ENCODE measurements at regions not wholly inside any gene's neighbourhood (a gene's known extent, or its start where the extent isn't known, plus 50 kb on each side); places are given as distances from the start of the nearest gene placed in this dataset.

DNA sequence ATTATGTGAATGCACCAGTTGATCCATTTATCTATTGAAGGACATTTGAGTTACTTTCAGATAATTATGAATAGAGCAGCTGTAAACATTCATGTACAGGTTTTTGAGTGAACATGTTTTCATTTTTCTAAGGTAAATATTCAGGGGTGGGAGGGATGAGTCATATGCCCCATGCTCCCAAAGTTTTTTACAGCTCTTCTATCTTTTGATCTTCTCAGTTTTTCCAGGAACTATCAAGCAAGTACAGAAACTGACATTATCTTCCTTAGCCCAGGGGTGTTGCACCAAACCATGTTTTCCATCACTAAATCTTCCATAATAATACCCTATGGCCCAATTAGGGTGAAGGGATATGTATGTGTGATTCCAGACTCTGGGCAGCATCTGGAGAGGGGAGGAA, 384.5 kb downstream of the EMP1 start:
- intact Hi-C loops (cut with DNase I): no loop called here
- Histone ChIP-seq H3K4me3 (no peak overlapping the region), H3K36me3 (replicated peaks in 1 of 2) (no peaks in the 10 kb centered on the region), H3K4me1 (replicated peaks in 1 of 2) (no peaks in the 10 kb centered on the region), H3K27ac (no peak overlapping the region), H3K27me3 (no peaks in the 10 kb centered on the region), H3K9me3 (replicated peaks in 1 of 3) (no peaks in the 10 kb centered on the region)
- TF ChIP-seq, protein P1, sequence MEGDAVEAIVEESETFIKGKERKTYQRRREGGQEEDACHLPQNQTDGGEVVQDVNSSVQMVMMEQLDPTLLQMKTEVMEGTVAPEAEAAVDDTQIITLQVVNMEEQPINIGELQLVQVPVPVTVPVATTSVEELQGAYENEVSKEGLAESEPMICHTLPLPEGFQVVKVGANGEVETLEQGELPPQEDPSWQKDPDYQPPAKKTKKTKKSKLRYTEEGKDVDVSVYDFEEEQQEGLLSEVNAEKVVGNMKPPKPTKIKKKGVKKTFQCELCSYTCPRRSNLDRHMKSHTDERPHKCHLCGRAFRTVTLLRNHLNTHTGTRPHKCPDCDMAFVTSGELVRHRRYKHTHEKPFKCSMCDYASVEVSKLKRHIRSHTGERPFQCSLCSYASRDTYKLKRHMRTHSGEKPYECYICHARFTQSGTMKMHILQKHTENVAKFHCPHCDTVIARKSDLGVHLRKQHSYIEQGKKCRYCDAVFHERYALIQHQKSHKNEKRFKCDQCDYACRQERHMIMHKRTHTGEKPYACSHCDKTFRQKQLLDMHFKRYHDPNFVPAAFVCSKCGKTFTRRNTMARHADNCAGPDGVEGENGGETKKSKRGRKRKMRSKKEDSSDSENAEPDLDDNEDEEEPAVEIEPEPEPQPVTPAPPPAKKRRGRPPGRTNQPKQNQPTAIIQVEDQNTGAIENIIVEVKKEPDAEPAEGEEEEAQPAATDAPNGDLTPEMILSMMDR (IDR thresholded peaks at IDR 0.05): no peak
- no peak for TF ChIP-seq POLR2A (IDR thresholded peaks at IDR 0.05)
- DNase-seq: no peak

DNA sequence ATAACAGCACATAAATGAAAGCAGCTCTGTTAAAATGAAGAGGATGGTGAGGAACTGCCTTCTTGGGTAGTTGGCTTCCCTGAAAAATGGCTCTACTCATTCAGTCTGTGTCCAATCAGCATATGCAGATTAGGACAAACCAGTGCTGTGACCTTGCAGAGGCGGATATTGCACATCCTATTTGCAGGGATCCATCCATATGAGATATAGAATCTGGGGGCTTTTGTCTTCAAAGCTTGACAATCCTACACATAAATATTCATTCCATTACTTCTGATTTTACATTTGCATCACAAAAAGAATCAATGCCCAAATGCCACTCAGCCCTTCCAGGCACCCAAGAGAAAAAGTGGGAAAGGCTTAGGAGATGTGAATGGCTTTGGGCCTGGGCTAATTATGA, 383.7 kb downstream of the EMP1 start:
- intact Hi-C loops (cut with DNase I): no loop called here
- DNase-seq: no peak
- TF ChIP-seq POLR2A (IDR thresholded peaks at IDR 0.05): no peak
- TF ChIP-seq, protein P1 (IDR thresholded peaks at IDR 0.05): no peak
- Histone ChIP-seq H3K4me1 (replicated peaks in 1 of 2) (no peaks in the 10 kb centered on the region), H3K9me3 (replicated peaks in 1 of 3) (no peaks in the 10 kb centered on the region), H3K27me3 (no peaks in the 10 kb centered on the region), H3K36me3 (replicated peaks in 1 of 2) (no peaks in the 10 kb centered on the region), H3K4me3 (no peak overlapping the region), H3K27ac (no peak overlapping the region)
- WGBS, 4 donors: 46 to 84% (median 64%) methylated on average over 1 of the region's 1 CpG

DNA sequence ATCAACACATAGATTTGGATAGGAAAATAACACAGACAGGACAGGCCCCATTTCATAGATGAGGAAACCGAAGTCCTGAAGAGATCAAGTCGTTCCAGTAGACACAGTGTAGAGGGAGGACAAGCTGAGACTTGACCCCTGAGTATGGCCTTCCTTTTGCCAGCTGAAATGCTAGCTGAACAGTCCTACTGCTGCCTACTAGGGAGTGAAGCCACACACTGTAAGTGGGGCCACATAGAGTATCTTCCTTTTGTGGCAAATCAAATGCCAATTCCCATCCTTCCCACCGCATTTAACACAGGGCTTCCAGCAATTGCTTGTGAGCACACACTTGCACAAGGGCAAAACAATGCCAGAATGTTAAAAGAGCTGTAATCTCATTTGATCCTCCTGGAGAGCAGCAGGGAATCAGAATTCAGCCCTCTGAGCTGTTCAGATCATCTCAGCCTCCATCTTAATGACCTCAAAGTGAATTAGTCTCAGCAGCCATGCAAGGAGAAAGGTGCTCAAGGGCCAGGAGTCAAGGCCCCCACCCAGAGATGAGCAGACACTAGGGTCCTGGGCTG, 380.5 kb downstream of the EMP1 start:
- Histone ChIP-seq H3K36me3 (replicated peaks in 1 of 2) (no peaks in the 10 kb centered on the region), H3K9me3 (replicated peaks in 1 of 3) (no peaks in the 10 kb centered on the region), H3K27ac (no peak overlapping the region), H3K4me3 (no peak overlapping the region), H3K4me1 (replicated peaks in 1 of 2) (no peaks in the 10 kb centered on the region), H3K27me3 (no peaks in the 10 kb centered on the region)
- 72 to 88% (median 82%) methylated on average over 2 to 3 of the region's 3 CpGs for WGBS, 4 donors
- no peak for DNase-seq
- TF ChIP-seq, protein P1 (IDR thresholded peaks at IDR 0.05): no peak
- no peak for TF ChIP-seq POLR2A (IDR thresholded peaks at IDR 0.05)
- intact Hi-C loops (cut with DNase I): no loop called here

DNA sequence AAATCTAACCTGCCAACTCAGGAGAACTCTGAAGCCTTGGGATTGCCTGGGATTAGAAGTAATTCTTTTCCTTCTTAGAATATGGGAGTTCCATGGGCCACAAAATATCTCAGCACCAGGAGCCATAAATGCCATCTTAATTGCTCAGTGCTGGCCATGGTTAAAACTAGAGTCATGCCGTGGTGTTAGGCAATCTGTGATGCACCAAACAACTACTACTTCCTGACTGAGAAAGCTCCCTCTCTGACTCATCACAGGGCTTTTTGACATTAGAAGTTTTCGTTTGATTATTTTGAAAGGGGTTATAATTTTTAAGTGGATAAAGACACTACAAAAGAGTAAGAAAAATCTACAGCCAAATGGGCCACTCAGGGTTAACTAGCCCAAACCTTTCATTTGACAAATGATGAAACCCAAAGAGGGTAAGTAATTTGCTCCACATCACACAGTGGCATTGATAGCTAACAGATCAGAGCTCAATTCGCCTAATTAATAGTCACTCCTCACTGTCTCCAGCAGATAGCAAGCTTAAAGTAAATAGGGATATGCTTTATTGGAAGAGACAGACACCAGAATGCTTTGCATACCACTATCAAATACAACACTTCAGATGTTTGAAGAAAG, 377.3 kb downstream of the EMP1 start:
- Histone ChIP-seq H3K4me3 (no peak overlapping the region), H3K4me1 (replicated peaks in 1 of 2) (no peaks in the 10 kb centered on the region), H3K27me3 (no peaks in the 10 kb centered on the region), H3K27ac (no peak overlapping the region), H3K36me3 (replicated peaks in 1 of 2) (no peaks in the 10 kb centered on the region), H3K9me3 (replicated peaks in 1 of 3) (no peaks in the 10 kb centered on the region)
- TF ChIP-seq POLR2A (IDR thresholded peaks at IDR 0.05): no peak
- TF ChIP-seq, protein P1 (IDR thresholded peaks at IDR 0.05): no peak
- DNase-seq: no peak
- intact Hi-C loops (cut with DNase I): no loop called here
- 29 to 48% (median 45%) methylated on average over 3 of the region's 3 CpGs for WGBS, 4 donors
